BE2C (cell line): ENCODE measurements at regions not wholly inside any gene's neighbourhood (a gene's known extent, or its start where the extent isn't known, plus 50 kb on each side); places are given as distances from the start of the nearest gene placed in this dataset.

Experiments
- DNase-seq: peaks from one replicate; pipeline ENCODE4 v3.0.0-alpha.2; 2020
- H3K27me3 ChIP-seq: fragments of 250-450 bp; sonication (Bioruptor Pico); 2 replicates; pipeline ENCODE4 v1.5.1; 2020; ENCODE audit warnings: mild to moderate bottlenecking
- H3K36me3 ChIP-seq: fragments of 250-450 bp; sonication (Bioruptor Pico); 2 replicates; pipeline ENCODE4 v1.5.1; 2020; ENCODE audit warnings: mild to moderate bottlenecking
- H3K4me1 ChIP-seq: fragments of 250-450 bp; sonication (Bioruptor Pico); 2 replicates; pipeline ENCODE4 v1.5.1; 2020
- H3K4me3 ChIP-seq: 2 replicates; pipeline ENCODE4 v1.5.1; 2011; ENCODE audit warnings: low read depth, low read length
- H3K9me3 ChIP-seq: fragments of 250-450 bp; sonication (Bioruptor Pico); 2 replicates; pipeline ENCODE4 v1.5.1; 2020
- CTCF ChIP-seq: IDR thresholded peaks from 2 replicates; pipeline ENCODE4 v1.5.1; 2012; ENCODE audit warnings: mild to moderate bottlenecking, low read depth, low read length

- DNase-seq: no peak
- TF ChIP-seq CTCF: no peak
- Histone ChIP-seq H3K4me1 (no peaks in the 10 kb centered on the region), H3K4me3 (no peak overlapping the region), H3K27me3 (no peaks in the 10 kb centered on the region), H3K9me3 (no peaks in the 10 kb centered on the region), H3K36me3 (no peaks in the 10 kb centered on the region)
Measured at GRCh38 chr14:87268997-87269396, 724.0 kb downstream of the GALC start.

- no peaks in the 10 kb centered on the region for H3K4me1 ChIP-seq
- no peaks in the 10 kb centered on the region for H3K9me3 ChIP-seq
- no peak overlapping the region for H3K4me3 ChIP-seq
- no peaks in the 10 kb centered on the region for H3K27me3 ChIP-seq
- DNase-seq: no peak
- TF ChIP-seq CTCF: no peak
- no peaks in the 10 kb centered on the region for H3K36me3 ChIP-seq
Measured at GRCh38 chr14:87264796-87265195, 728.2 kb downstream of the GALC start.

GRCh38 chr14:87264272-87264785, 728.7 kb downstream of the GALC start:
- no peak for TF ChIP-seq CTCF
- H3K36me3 ChIP-seq: no peaks in the 10 kb centered on the region
- no peaks in the 10 kb centered on the region for H3K27me3 ChIP-seq

GRCh38 chr14:87261621-87262020, 731.4 kb downstream of the GALC start:
- TF ChIP-seq CTCF: no peak
- H3K27me3 ChIP-seq: no peaks in the 10 kb centered on the region
- no peak for DNase-seq
- H3K9me3 ChIP-seq: no peaks in the 10 kb centered on the region
- H3K36me3 ChIP-seq: no peaks in the 10 kb centered on the region
- H3K4me3 ChIP-seq: no peak overlapping the region
- no peaks in the 10 kb centered on the region for H3K4me1 ChIP-seq

More at GRCh38 chr14:87264272-87264785, 728.7 kb downstream of the GALC start:
- H3K4me1 ChIP-seq: no peaks in the 10 kb centered on the region
- no peaks in the 10 kb centered on the region for H3K9me3 ChIP-seq
- no peak overlapping the region for H3K4me3 ChIP-seq
- DNase-seq: no peak

GRCh38 chr14:87260460-87260859, 732.5 kb downstream of the GALC start:
- TF ChIP-seq CTCF: no peak
- no peak overlapping the region for H3K4me3 ChIP-seq
- H3K4me1 ChIP-seq: no peaks in the 10 kb centered on the region
- no peaks in the 10 kb centered on the region for H3K9me3 ChIP-seq
- DNase-seq: no peak
- no peaks in the 10 kb centered on the region for H3K27me3 ChIP-seq
- H3K36me3 ChIP-seq: no peaks in the 10 kb centered on the region

- Histone ChIP-seq H3K4me1 (no peaks in the 10 kb centered on the region), H3K4me3 (no peak overlapping the region), H3K9me3 (no peaks in the 10 kb centered on the region), H3K27me3 (no peaks in the 10 kb centered on the region), H3K36me3 (no peaks in the 10 kb centered on the region)
- TF ChIP-seq CTCF: no peak
- DNase-seq: no peak
Measured at GRCh38 chr14:87257421-87257820, 735.6 kb downstream of the GALC start.
